Urothelium cell line (cell line): ENCODE measurements at regions not wholly inside any gene's neighbourhood (a gene's known extent, or its start where the extent isn't known, plus 50 kb on each side); places are given as distances from the start of the nearest gene placed in this dataset.
A peak's percentile ranks its signal among the peaks of the same experiment; 100 is the strongest.

Source experiments
- DNase-seq: peaks from one replicate; pipeline ENCODE4 v3.0.0; 2011; ENCODE audit warnings: low spot score, mixed read lengths
- FAIRE-seq: peaks from 2 replicates; lab custom pipeline; 2011; peaks lifted over from hg19 to GRCh38; lab: Jason Lieb, UNC

DNA sequence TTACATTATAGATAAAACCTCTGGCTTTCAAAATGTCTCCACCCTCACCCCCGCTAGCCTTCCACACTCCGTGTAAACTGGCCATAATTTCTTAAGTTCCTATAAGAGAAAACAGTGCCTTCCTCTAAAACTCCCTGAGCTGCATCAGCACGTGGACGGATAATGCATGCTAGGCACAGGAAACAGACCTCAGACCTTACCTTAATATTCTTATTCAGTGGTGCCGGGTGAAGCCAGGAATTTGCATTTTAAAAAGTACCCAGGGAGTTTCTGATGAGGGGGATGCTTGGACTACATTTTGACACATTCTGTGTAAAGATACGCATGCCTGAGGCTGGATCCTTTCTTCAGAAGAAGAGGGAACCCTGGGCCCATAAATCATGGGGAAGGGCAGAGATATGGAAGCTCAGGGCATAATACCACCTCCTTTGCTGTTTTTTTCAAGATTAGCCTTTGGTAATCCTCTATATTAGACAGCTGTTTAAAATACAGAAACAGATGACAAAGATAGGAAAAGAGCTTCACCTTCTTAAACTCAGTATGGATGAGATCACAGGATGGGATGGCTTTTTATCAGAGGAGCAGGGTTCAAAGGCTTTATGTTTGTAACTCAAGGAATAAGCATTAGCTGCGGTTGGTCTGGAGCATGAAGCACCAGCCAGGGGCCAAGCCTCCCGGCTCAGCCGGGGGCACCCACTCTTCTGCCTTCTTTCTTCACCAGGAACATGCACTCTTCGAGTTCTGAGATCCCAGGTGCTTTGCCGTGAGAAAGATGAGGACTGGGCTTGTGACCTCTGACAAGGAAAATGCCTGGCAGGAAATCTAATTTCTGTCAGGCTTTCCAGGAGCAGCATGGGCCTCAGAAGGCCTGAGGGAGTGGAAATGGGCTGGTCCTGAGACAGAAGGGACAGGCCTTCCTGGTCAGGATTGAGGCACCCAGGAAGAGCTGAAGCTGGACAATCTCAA is 218.1 kb upstream of the SOX4 start:
- no peak for DNase-seq
- no peak for FAIRE-seq

DNA sequence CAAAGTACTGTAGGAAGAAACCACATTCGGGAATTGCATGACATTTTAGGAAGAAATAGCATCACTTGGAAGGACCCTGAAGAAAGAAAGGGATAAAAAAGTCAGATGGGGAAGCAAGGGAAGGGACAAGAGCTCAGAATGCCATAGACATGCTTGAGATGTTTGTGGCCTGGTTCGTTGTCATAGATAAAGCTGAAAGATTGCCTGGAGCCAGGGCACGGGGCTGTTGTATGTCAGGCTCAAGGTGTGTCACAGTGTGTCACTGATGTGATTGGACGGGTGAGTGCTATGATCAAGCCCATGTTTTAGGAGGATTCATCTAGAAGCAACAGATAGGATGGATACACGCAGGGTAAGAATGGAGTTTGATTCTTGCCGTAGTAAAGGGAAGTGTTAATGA is 216.2 kb upstream of the SOX4 start:
- FAIRE-seq (no peak), DNase-seq (no peak)

DNA sequence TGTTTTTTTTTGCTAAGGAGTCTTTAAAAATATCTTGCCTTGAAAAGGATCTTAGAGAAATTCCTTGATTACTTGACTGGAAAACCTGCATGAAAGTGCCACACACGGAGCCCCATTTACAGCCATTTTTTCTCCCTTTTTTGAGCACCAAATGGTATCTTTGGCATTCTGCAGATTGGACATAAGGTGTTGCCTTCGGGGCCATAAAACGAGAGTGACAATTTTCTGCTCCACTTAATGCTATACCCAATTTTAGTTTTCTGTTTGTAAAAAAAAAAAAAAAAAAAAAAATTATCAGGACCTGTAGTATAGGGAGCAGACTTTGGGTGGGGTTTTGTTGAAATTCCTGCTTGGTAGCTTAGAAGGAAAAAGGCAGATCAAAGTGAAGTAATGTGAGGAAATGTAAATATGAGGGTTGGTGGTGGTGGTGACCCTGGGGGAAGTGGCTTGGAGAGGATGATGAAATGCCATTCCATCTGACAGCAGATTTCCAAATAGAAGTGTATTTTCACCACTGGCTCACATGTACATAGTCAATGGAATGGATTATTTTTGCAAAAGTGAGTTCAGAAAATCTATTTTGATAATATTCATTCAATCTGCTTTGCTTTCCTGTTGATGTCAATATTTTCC is 212.1 kb upstream of the SOX4 start:
- FAIRE-seq (no peak), DNase-seq (peak; percentile 26)

DNA sequence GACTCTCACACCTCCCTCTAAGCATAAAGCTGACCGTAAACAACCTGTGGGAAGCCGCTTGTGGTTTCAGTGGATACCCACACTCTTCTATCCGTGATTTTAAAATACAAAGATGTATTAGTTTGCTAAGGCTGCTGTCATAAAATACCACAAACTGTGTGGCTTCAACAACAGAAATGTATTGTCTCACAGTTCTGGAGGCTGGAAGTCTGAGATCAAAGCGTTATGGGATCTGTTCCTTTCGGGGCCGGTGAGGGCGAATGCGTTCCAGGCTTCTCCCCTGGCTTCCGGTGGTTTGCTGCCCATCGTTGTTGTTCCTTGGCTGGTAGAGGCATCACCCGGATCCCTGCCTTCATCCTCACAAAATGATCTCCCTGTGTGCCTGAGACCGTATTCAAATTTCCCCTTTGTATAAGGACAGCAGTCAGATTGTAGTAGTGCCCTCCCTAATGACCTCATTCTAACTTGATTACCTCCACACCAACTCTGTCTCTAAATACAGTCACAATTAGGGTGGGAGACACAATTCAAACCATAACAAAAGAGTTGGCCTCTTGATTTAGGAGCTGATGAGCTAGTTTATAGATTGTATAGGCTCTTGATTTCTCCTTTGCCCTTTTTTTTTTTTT is 210.6 kb upstream of the SOX4 start:
- peak; percentile 40 for DNase-seq
- no peak for FAIRE-seq

DNA sequence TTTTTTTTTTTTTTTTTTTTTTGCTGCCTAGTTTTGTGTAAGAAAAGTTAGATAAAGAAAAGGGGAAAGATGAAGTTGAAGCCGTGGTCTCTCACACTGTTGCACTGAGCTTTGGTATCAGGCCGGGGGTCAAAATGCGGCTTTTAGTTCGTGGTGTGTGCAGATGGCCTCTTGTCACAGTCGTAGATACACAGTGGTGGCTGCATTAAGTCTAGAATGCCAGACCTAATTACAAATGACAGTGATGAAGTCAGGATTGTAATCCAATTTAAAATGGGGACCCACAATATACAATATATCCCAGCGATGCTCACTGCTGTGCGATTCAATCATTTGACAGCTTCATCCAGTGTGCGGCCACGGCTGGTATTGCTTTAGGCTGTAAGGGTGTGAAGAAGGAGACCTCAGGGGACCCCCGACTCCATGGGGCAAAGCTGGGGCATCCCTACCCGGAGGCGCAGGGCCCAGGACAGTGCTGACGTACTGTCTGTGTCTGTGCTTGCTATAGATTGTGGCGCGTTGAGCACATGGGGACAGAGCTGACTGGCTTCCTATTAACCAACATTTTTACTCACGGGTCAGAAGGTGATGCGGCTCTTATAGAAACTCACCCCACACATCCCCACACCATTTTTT is 210.0 kb upstream of the SOX4 start:
- DNase-seq (no peak), FAIRE-seq (no peak)

DNA sequence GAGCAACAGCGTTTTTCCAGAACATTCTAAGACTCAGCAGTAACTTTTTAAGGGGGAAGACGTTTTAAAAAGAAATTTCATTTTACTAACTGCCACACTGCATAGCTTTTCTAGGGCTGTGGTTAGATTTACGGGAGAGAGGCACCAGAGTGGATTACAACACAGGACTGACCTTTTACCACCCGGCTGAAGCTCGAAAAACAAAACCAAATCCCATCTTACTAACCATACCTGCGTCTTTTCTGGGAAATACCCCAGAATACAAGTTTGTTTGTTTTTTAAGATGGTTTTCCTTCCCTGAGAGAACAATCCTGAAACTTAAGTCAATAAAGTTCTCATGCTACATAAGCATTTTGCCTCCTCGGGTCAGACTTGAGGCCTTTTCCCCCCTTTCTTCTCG is 209.3 kb upstream of the SOX4 start:
- FAIRE-seq = no peak
- no peak for DNase-seq

DNA sequence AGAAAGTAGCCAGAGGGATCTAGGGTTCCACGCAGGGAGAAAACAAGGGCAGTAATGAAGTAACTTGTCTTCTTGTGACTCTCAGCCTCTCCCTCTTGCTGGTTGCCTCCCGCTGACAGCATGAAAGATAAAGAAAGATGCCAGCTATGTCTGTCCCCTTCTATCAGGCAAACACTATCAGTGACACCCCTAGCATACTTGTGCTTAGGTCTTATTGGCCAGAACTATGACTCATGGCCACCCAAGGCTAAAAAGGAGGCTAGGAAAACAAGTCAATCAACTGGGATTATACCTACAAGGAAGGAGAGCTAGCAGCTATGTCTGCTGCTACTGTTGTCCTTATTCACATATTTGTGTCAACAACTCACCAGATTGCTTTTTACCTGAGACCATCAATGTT is 206.8 kb upstream of the SOX4 start:
- DNase-seq (no peak), FAIRE-seq (no peak)

DNA sequence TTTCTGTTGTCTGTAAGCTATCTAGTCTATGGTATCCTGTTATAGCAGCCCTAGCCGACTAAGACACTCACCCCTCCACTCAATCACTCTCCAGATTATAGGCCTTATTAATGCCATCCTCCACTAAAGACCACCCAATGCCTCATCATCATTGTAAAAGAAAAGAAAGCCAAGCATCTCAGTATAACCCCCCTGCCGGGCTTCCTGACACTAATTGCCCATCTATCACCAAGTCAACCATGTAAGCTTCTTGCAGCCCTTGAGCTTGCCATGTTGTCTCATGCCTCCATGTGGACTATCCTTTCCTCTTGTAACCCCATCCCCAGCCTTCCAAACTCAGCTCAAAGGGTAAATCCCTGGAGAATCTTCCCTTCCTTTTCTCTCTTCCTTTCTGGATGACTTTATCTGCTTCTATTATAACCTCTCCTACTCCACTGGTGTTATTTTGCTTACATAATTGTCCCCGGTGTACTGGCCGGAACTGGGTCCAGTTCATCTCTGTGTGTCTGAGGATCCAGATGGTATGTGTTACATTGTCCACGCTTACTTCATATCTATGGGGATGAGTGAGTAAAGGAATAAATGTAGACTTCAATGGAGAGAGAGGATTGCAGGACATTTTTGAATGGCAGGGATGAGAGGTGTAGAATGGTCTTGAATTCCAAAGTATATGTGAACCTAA is 202.9 kb upstream of the SOX4 start:
- FAIRE-seq (no peak), DNase-seq (no peak)

DNA sequence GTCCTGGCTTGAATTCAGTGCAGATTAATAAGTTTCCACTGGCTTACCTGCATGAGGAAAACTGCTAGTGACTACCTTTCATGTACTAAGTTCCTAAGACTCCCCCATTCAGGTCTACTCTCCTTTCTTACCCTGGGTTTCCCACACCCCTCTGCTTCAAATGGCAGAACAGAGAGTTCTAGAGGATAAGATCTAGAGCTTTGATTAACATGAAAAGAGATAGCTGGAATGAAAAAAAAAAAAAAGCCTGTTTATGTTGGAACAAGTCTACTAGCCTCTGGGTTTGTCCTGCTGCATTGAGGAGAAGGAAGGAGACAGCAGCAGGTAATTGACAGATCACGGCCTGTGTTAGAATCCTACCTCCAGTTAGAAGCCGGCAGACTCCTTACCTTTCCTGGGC is 201.4 kb upstream of the SOX4 start:
- FAIRE-seq (no peak), DNase-seq (no peak)

DNA sequence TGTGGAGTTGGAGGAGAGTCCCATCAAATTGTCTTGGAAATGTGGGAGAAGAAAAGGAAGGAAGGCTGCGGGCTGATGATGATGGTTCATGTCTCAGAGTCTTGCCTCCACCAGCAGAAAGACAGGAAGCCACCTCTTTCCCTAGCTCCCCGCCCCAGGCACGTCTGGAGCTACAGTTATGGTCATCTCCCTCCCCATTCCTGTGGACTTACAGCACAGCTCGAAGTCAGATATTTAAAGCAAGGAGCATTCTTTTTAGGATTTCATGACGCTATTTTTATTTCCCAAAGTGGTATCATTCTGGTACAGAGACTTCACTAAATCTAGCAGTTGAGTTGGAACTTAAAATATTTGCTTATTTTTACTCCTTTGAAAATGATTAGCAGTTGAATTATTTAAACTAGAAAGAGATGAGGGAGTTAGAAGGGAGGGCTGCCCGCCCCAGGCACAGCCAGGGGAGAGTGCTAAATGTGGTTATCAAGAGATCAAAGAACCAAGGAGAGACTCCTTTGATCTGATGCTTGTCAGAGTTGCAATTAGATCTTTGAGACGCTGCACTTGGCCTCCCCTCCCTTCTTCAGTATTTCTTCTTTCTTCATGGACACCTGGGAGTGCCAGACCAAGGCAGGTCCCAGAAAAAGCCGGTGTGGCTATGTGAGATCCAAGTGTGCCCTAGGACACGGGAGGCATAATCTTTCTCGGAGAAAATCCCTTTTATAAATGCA is 199.9 kb upstream of the SOX4 start:
- FAIRE-seq = no peak
- no peak for DNase-seq

DNA sequence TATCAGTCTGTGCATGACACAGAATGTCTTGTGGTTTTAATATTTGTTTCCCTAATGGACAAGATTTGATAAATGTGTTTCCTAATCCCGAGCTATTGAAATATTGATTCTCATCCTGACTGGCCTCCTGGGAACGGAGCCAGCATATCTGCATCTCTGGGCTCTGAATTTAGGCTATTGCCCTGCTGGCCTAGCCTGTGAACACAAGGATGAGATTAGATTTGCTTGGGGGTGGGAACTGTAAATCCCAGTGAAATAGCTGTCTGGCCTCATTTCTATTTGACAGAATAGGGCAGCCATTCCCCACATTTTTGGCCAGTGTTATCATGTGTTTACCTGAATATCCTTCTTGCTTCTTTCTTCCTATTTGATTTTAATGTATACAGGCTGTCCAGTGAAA is 198.4 kb upstream of the SOX4 start:
- FAIRE-seq (no peak), DNase-seq (peak; percentile 43)

DNA sequence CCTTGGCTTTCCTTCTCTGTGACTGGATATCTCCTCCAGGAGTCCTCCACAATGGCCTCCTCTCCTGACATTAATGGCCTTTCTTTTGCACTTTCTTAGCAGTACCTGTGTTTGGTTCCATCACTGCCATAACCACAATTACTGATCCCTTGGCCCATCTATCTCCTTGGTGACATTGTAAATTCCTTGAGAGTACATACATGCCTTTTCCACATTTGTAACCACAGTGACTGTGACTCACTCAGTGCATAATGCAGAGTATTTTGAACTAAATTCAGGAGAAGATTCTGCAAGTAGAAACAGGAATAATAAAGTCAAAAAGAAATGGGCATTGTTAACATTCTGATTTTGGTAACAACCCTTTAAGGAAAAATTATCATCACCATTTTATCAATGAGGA is 197.2 kb upstream of the SOX4 start:
- no peak for FAIRE-seq
- peak; percentile 44 for DNase-seq

DNA sequence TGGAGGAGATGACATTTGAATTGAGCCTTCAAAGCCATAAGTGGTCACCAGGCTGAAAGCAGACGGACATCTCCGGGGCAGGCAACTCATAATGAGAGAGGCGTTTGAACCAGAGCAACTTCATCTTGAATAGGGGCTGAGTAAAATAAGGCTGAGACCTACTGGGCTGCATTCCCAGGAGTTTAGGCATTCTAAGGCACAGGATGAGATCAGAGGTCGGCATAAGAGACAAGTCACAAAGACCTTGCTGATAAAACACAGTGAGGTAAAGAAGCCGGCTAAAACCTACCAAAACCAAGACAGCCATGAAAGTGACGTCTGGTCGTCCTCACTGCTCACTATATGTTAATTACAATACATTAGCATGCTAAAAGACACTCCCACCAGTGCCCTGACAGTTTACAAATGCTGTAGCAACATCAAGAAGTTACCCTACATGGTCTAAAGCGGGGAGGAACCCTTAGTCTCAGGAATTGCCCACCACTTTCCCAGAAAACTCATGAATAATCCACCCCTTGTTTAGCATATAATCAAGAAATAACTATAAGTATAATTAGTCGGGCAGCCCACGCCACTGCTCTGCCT is 194.7 kb upstream of the SOX4 start:
- FAIRE-seq (no peak), DNase-seq (no peak)

DNA sequence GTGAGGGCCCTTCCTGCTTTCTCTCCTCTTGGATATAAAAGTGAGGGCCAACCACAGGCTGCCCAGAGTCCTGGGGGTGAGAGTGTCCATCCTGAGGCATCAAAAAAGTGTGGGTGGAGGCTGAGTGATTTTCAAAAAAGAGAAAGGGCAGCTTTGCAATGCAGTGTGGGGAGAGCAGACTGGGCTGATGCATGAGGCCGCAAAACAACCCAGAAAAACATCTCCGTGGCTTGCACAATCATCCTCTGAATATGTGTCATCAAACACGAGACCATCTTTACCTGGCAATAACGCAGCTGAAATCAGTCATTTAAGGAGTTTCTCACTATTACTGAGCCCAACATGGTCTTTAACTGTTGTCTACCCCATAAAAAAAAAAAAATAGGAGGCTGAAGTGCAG is 191.2 kb upstream of the SOX4 start:
- FAIRE-seq = no peak
- DNase-seq = no peak

DNA sequence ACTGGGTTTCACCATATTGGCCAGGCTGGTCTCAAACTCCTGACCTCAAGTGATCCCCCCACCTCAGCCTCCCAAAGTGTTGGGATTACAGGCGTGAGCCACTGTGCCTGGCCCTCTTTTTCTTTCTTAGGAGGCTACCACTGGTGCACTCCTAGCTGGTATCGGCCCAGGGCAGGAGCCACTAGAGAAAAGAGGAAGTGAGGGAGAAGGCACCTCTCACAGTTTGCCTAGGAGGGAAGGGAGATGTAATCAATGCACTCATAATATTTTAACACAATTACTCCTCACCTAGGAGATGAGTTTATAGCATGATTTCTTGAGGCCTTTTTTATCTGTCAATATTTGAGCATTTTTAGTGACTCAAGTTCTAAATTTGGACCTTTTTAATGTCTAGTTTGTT is 189.0 kb upstream of the SOX4 start:
- no peak for FAIRE-seq
- DNase-seq = no peak

DNA sequence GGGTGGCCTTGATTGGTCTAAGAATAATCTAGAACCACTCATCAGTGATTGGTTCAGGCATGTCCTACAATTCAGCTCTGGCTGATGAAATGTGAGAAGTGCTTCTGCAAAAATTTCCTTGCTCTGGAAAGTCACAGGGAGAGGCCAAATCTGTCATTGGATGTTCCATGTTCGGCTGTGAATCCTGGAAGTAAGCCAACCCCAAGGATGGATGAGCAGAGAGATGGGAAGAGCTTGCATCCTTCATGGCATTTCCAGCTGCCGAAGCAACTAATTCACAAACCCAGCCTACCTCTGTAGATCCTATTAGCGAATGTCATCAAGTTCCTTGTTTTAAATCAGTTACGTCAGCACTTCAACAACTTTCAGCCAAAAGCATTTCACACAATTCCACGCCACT is 187.2 kb upstream of the SOX4 start:
- DNase-seq (no peak), FAIRE-seq (no peak)

DNA sequence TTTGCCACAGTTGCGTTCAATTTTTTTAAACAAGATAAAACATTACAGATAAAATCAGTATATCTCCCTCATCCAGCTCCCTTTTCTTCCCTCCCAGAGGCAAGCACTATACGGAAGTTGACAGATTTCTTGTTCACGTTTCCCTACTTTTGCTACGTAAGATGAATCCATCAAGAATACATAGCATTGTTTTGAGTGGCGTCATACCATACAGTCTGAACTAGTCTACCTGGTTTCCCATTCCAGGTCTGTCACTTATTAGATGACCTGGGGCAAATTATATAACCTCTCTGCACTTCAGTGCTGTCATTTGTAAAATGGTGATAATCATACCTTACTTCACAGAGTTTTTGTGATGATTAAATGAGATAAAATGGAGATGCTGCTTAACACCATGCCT is 184.3 kb upstream of the SOX4 start:
- DNase-seq (no peak), FAIRE-seq (no peak)

DNA sequence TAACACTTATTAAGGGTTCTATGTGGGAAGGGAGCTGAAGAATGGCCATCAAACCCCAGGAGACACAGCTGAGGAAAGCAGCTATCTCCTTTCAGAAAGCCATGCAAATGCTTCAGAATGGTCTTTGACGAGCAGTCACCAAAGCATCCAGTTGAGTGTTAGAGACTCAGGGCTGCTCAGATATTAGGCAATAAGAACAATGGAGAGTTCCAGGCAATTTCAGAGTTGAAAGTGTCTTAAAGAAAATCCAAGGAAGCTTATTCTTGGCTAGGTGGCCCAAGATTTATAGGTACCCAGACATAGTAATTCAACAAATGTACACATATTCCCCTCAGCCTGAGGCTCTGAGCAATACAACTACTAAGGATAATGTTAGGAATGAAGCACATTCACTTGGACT is 180.1 kb upstream of the SOX4 start:
- no peak for FAIRE-seq
- no peak for DNase-seq

DNA sequence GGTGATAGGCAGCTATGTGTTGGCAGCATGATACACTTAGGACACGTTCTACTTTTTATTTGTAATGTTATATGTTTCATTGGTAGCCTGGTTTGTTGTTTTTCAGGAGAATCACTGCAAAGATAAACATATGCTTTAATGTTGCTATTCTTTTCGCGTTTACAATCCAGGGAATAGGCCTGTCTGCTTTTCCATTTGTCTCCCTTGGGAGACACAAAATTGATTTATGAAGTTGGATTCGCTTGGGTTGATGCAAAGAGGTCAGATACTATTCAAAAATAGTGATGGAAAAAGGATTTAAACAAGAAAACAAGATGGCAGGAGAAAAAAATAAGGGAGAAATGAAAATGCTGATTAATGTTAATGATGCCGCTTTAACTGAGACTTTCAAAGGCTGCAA is 179.5 kb upstream of the SOX4 start:
- FAIRE-seq (no peak), DNase-seq (no peak)
